K562 (cell line): ENCODE measurements at regions not wholly inside any gene's neighbourhood (a gene's known extent, or its start where the extent isn't known, plus 50 kb on each side); places are given as distances from the start of the nearest gene placed in this dataset.
"Not testable (repeated sequence)": the region's sequence is repeated elsewhere in the genome, so short reads cannot be mapped to it uniquely, and the experiment has no call there.

Source experiments
- ATAC-seq: fragments of 200-7000 bp; cut with Tn5 transposase; 3 replicates; pipeline ENCODE4 v1.9.1; 2020; ENCODE audit warnings: moderate library complexity
- BruUV-seq: library from RNA; stranded (reverse); fragments of 400-500 nt; replicated peaks from 2 replicates; lab custom pipeline; 2021; lab: Mats Ljungman, UMichigan
- CTCF ChIA-PET: fragments of 300-600 bp; formaldehyde crosslinking; extraction: SDS; loops from one replicate; lab custom pipeline; 2021; ENCODE audit warnings: low intra/inter-chr PET ratio; lab: Yijun Ruan, JAX
- POLR2A ChIA-PET: fragments of 300-600, 350-650 bp; sonication (Branson Sonifier 250); formaldehyde crosslinking; extraction: SDS; loops from one replicate; lab custom pipeline; 2021; ENCODE audit warnings: antibody characterized with exemption, inconsistent platforms; lab: Yijun Ruan, JAX
- DNase-seq, 4 experiments: peaks; one replicate each; pipeline versions ENCODE4 v3.0.0 to v3.0.0-alpha.2; 2011 to 2018; ENCODE audit warnings: low spot score in 3 of 4, mixed read lengths in 3 of 4; ENCODE audit errors: extremely low read depth in 1 of 4
- FAIRE-seq: peaks from 2 replicates; lab custom pipeline; 2011; peaks lifted over from hg19 to GRCh38; lab: Jason Lieb, UNC
- H2AFZ ChIP-seq: 2 replicates; pipeline ENCODE4 v1.6.0; 2011; ENCODE audit warnings: low read depth, low read length, control low read depth, inconsistent platforms
- H3K27ac ChIP-seq: fragments of 200-600 bp; 3 replicates; pipeline ENCODE4 v1.8.0; 2011; ENCODE audit warnings: low read depth, mild to moderate bottlenecking, control low read depth, inconsistent platforms, low read length, moderate library complexity, mixed read lengths; ENCODE audit errors: extremely low read depth
- H3K27me3 ChIP-seq, 2 experiments: fragments of 300-600 bp in 1 of 2; 2 replicates in 1 of 2; 3 replicates in 1 of 2; pipeline versions ENCODE4 v1.6.0 to v1.8.0; 2011; ENCODE audit warnings: inconsistent platforms in 2 of 2, low read length in 2 of 2, mild to moderate bottlenecking in 1 of 2, mixed read lengths in 1 of 2, moderate library complexity in 1 of 2; ENCODE audit not compliant: control insufficient read depth in 2 of 2, insufficient read depth in 2 of 2
- H3K36me3 ChIP-seq: fragments of 300-600 bp; 3 replicates; pipeline ENCODE4 v1.8.0; 2011; ENCODE audit warnings: mild to moderate bottlenecking, low read length, inconsistent platforms; ENCODE audit not compliant: control insufficient read depth, insufficient read depth
- H3K4me1 ChIP-seq, 2 experiments: fragments of 200-600 bp in 1 of 2; replicated peaks in 1 of 2; 2 replicates in 1 of 2; 3 replicates in 1 of 2; pipeline versions ENCODE4 v1.5.1 to v1.8.0; 2011; ENCODE audit warnings: inconsistent platforms in 2 of 2, low read length in 2 of 2, mild to moderate bottlenecking in 1 of 2, mixed read lengths in 1 of 2, moderate library complexity in 1 of 2; ENCODE audit not compliant: control insufficient read depth in 2 of 2, insufficient read depth in 2 of 2
- H3K4me2 ChIP-seq: 2 replicates; pipeline ENCODE4 v1.6.1; 2011; ENCODE audit warnings: low read length, control low read depth, inconsistent platforms, mixed read lengths; ENCODE audit not compliant: insufficient read depth
- H3K4me3 ChIP-seq: fragments of 200-600 bp; sonication (generic), shearing (Covaris generic); 2 replicates; pipeline ENCODE4 v1.5.1; 2016; ENCODE audit warnings: control low read depth, inconsistent platforms
- H3K79me2 ChIP-seq: fragments of 200-600 bp; 3 replicates; pipeline ENCODE4 v1.8.0; 2011; ENCODE audit warnings: low read length, inconsistent platforms; ENCODE audit not compliant: control insufficient read depth, insufficient read depth
- H3K9ac ChIP-seq, 2 experiments: 2 replicates each; pipeline versions ENCODE4 v1.6.0 to v1.6.1; 2011; ENCODE audit warnings: low read depth in 2 of 2, low read length in 2 of 2, control low read depth in 1 of 2, inconsistent platforms in 1 of 2, mild to moderate bottlenecking in 1 of 2, mixed read lengths in 1 of 2; ENCODE audit not compliant: insufficient read depth in 1 of 2
- H3K9me1 ChIP-seq: one replicate; pipeline ENCODE4 v1.6.0; 2011; ENCODE audit warnings: inconsistent platforms, mild to moderate bottlenecking, low read length, moderate library complexity; ENCODE audit not compliant: control insufficient read depth, insufficient read depth
- H3K9me3 ChIP-seq: replicated peaks from 2 replicates; pipeline ENCODE4 v1.5.1; 2011; ENCODE audit warnings: low read depth, low read length, inconsistent platforms; ENCODE audit not compliant: control insufficient read depth, insufficient read depth
- H4K20me1 ChIP-seq: replicated peaks from 2 replicates; pipeline ENCODE4 v1.6.1; 2011; ENCODE audit warnings: low read length, inconsistent platforms, mixed read lengths; ENCODE audit not compliant: control insufficient read depth, insufficient read depth
- ARID1B ChIP-seq: fragments of 450-650 bp; IDR thresholded peaks from 2 replicates; pipeline ENCODE4 v1.6.1; 2016; ENCODE audit warnings: antibody characterized with exemption, mild to moderate bottlenecking, inconsistent platforms
- ATF3 ChIP-seq, 2 experiments: fragments of 450-650 bp in 1 of 2; sonication (generic) in 1 of 2; formaldehyde crosslinking in 1 of 2; IDR thresholded peaks in 1 of 2; conservative IDR thresholded peaks in 1 of 2; 2 replicates each; pipeline versions ENCODE4 v1.6.1 to v1.8.1; 2016 to 2023; ENCODE audit warnings: mild to moderate bottlenecking in 2 of 2, moderate library complexity in 2 of 2, inconsistent platforms in 1 of 2, missing genetic modification reagents in 1 of 2
- CBFA2T2 ChIP-seq: fragments of 450-650 bp; conservative IDR thresholded peaks from 2 replicates; pipeline ENCODE4 v1.6.1; 2017; ENCODE audit warnings: mild to moderate bottlenecking
- CBFA2T3 ChIP-seq: fragments of 450-650 bp; IDR thresholded peaks from 2 replicates; pipeline ENCODE4 v1.6.1; 2017
- CCNT2 ChIP-seq: IDR thresholded peaks from 2 replicates; pipeline ENCODE4 v1.6.1; 2011; ENCODE audit warnings: borderline replicate concordance, low read depth, mild to moderate bottlenecking, moderate library complexity, mixed read lengths, low read length; ENCODE audit not compliant: insufficient read length; ENCODE audit errors: extremely low read depth
- CEBPB ChIP-seq: fragments of 450-650 bp; IDR thresholded peaks from 2 replicates; pipeline ENCODE4 v1.6.1; 2016; ENCODE audit warnings: missing genetic modification characterization, missing compliant biosample characterization
- CXXC5 ChIP-seq: fragments of 250-450 bp; sonication (Bioruptor Pico); IDR thresholded peaks from 2 replicates; pipeline ENCODE4 v1.8.0; 2022; ENCODE audit warnings: inconsistent platforms, mild to moderate bottlenecking, moderate library complexity
- EP300 ChIP-seq: IDR thresholded peaks from 2 replicates; pipeline ENCODE4 v1.6.1; 2012; ENCODE audit warnings: low read length, improper control_type of control experiment
- HINFP ChIP-seq: fragments of 450-650 bp; conservative IDR thresholded peaks from 2 replicates; pipeline ENCODE4 v1.6.1; 2016; ENCODE audit warnings: missing genetic modification characterization, low read depth, mild to moderate bottlenecking, control low read depth, missing compliant biosample characterization
- HMBOX1 ChIP-seq: sonication (generic); IDR thresholded peaks from 2 replicates; pipeline ENCODE4 v1.6.1; 2016
- JUND ChIP-seq, 2 experiments: IDR thresholded peaks; 2 replicates in 1 of 2; 3 replicates in 1 of 2; pipeline ENCODE4 v1.6.1; 2011; ENCODE audit warnings: borderline replicate concordance in 2 of 2, low read depth in 2 of 2, low read length in 2 of 2, improper control_type of control experiment in 1 of 2, missing biosample characterization in 1 of 2, missing genetic modification characterization in 1 of 2, missing genetic modification reagents in 1 of 2
- KDM1A ChIP-seq, 2 experiments: fragments of 450-650 bp; IDR thresholded peaks; 2 replicates each; pipeline ENCODE4 v1.6.1; 2016; ENCODE audit warnings: mild to moderate bottlenecking in 2 of 2
- MEIS2 ChIP-seq: fragments of 450-650 bp; IDR thresholded peaks from 2 replicates; pipeline ENCODE4 v1.6.1; 2014; ENCODE audit warnings: mild to moderate bottlenecking; ENCODE audit not compliant: partially characterized antibody
- MTA2 ChIP-seq: fragments of 450-650 bp; IDR thresholded peaks from 2 replicates; pipeline ENCODE4 v1.6.1; 2016; ENCODE audit warnings: low read depth
- MYNN ChIP-seq, 2 experiments: sonication (generic); formaldehyde crosslinking in 1 of 2; IDR thresholded peaks; 2 replicates each; pipeline versions ENCODE4 v1.5.0 to v1.6.1; 2016 to 2020; ENCODE audit warnings: antibody characterized with exemption in 1 of 2, missing genetic modification reagents in 1 of 2
- RCOR1 ChIP-seq, 2 experiments: IDR thresholded peaks; 2 replicates each; pipeline ENCODE4 v1.6.1; 2012; ENCODE audit warnings: low read depth in 2 of 2, low read length in 2 of 2, borderline replicate concordance in 1 of 2, improper control_type of control experiment in 1 of 2
- STAT5A ChIP-seq: IDR thresholded peaks from 2 replicates; pipeline ENCODE4 v1.6.1; 2012; ENCODE audit warnings: low read length, inconsistent platforms, borderline replicate concordance
- TAL1 ChIP-seq: fragments of 450-650 bp; IDR thresholded peaks from 2 replicates; pipeline ENCODE4 v1.6.1; 2016; ENCODE audit warnings: mild to moderate bottlenecking
- WGBS: fragments of 100-300 bp; shearing (Covaris generic); methylation state at CpG from one replicate; pipeline ENCODE4 v1.1.6; 2016; ENCODE audit warnings: low coverage, mixed read lengths; ENCODE audit not compliant: insufficient coverage; ENCODE audit errors: missing lambda C conversion rate; 5-methylcytosine and 5-hydroxymethylcytosine counted together
- in situ Hi-C: fragments of 300-500 bp; cut with MboI; formaldehyde crosslinking; loops from 4 replicates; pipeline ENCODE4 v1.15.0; 2018; ENCODE audit warnings: inconsistent platforms, mixed read lengths
- intact Hi-C: fragments of 100-400 bp; cut with micrococcal nuclease; formaldehyde crosslinking; loops from 2 replicates; pipeline ENCODE4 v1.14.2; 2022

- no peak for TF ChIP-seq HINFP (tag)
Measured at GRCh38 chr5:71384706-71385105, 70.7 kb upstream of the BDP1 start (continued).

GRCh38 chr5:71385208-71385607 is 70.2 kb upstream of the BDP1 start:
- POLR2A ChIA-PET; H3K9ac ChIP-seq; H4K20me1 ChIP-seq; intact Hi-C loops; CTCF ChIA-PET; H3K4me3 ChIP-seq; H3K79me2 ChIP-seq; H3K9me3 ChIP-seq; H2AFZ ChIP-seq; H3K36me3 ChIP-seq; H3K9me1 ChIP-seq; BruUV-seq; H3K4me1 ChIP-seq; H3K27me3 ChIP-seq; in situ Hi-C loops; TF ChIP-seq MYNN (CRISPR knock-in tag; IDR thresholded peaks at IDR 0.05); ATF3 (CRISPR knock-in tag; conservative IDR thresholded peaks at IDR 0.05): not testable (repeated sequence)
- Histone ChIP-seq H3K4me2 (peak overlapping the region; percentile 41; the same call in 1 of the 2 replicates), H3K27ac (peak overlapping the region; percentile 36; the same call in 2 of the 3 replicates)
- peak; percentile 67 to 92 (median 74) for DNase-seq
- peak; percentile 93 for ATAC-seq
- 0% methylated on average over 9 of the region's 9 CpGs for WGBS
- peak; percentile 90 for FAIRE-seq
- TF ChIP-seq CEBPB (tag) (peak; percentile 38; the same call in 1 of the 2 replicates), JUND (IDR thresholded peaks at IDR 0.05; ENCODE audit: borderline replicate concordance, low read depth, low read length) (peak; percentile 80), JUND (tag; IDR thresholded peaks at IDR 0.05; ENCODE audit: borderline replicate concordance, low read depth, low read length) (peak; percentile 74; the same call in 2 of the 3 replicates), CXXC5 (peak; percentile 39; the same call in 1 of the 2 replicates), KDM1A (IDR thresholded peaks at IDR 0.05) (peak; percentile 45 to 54; a peak in 1 of 4 replicates), EP300 (peak; percentile 78), HMBOX1 (0 out of 2 replicates have a peak, but pooled peaks have one; percentile 27), STAT5A (peak; percentile 75), ARID1B (peak; percentile 91), MEIS2 (peak; percentile 36), MTA2 (peak; percentile 45), CBFA2T2 (peak; percentile 78), RCOR1 (IDR thresholded peaks at IDR 0.05; ENCODE audit: borderline replicate concordance in 1 of 2, low read depth in 2 of 2, low read length in 2 of 2) (peak; percentile 33 to 69; a peak in 2 of 4 replicates), TAL1 (peak; percentile 86), MYNN (IDR thresholded peaks at IDR 0.05) (0 out of 2 replicates have a peak, but pooled peaks have one; percentile 26), ATF3 (IDR thresholded peaks at IDR 0.05) (peak; percentile 58; the same call in 1 of the 2 replicates), CBFA2T3 (peak; percentile 85), CCNT2 (peak; percentile 35)
